Heart left ventricle (tissue), 16 donors: ENCODE measurements at regions not wholly inside any gene's neighbourhood (a gene's known extent, or its start where the extent isn't known, plus 50 kb on each side); places are given as distances from the start of the nearest gene placed in this dataset.

ENCODE experiments used
- ATAC-seq, 4 donors: fragments of 200-7000 bp; cut with Tn5 transposase; one replicate each; pipeline ENCODE4 v1.9.1; 2020 to 2022; ENCODE audit warnings: moderate library complexity in 4 of 4, mild to moderate bottlenecking in 3 of 4, moderate number of reproducible peaks in 1 of 4
- DNase-seq, 5 donors: peaks; one replicate each; pipeline ENCODE4 v3.0.0-alpha.2; 2020
- H3K27ac ChIP-seq, 12 donors: fragments of 200-600 bp; sonication (generic) in 4 of 12; one replicate each; pipeline versions ENCODE4 v1.5.0 to v1.8.0; 2016 to 2022; ENCODE audit warnings: mild to moderate bottlenecking in 2 of 12
- H3K27me3 ChIP-seq, 9 donors: fragments of 200-600 bp; sonication (generic) in 2 of 9; one replicate each; pipeline versions ENCODE4 v1.5.1 to v1.8.0; 2016 to 2022; ENCODE audit warnings: mild to moderate bottlenecking in 3 of 9
- H3K36me3 ChIP-seq, 9 donors: fragments of 200-600 bp; sonication (generic) in 2 of 9; one replicate each; pipeline versions ENCODE4 v1.5.0 to v1.8.0; 2018 to 2022; ENCODE audit warnings: mild to moderate bottlenecking in 2 of 9
- H3K4me1 ChIP-seq, 12 donors: fragments of 200-600 bp; sonication (generic) in 4 of 12; one replicate each; pipeline versions ENCODE4 v1.5.0 to v1.8.0; 2016 to 2022; ENCODE audit warnings: mild to moderate bottlenecking in 3 of 12
- H3K4me3 ChIP-seq, 12 donors: fragments of 200-600 bp; sonication (generic) in 4 of 12; one replicate each; pipeline versions ENCODE4 v1.5.0 to v1.8.0; 2017 to 2022; ENCODE audit warnings: mild to moderate bottlenecking in 9 of 12, moderate library complexity in 4 of 12
- H3K9me3 ChIP-seq, 12 donors: fragments of 200-600 bp; sonication (generic) in 4 of 12; one replicate each; pipeline versions ENCODE4 v1.5.0 to v1.8.0; 2016 to 2022; ENCODE audit warnings: mild to moderate bottlenecking in 1 of 12
- POLR2A ChIP-seq, 2 donors: fragments of 450-650 bp; IDR thresholded peaks; one replicate each; pipeline ENCODE4 v1.6.1; 2017; ENCODE audit warnings: antibody characterized with exemption in 2 of 2, mild to moderate bottlenecking in 2 of 2, moderate library complexity in 2 of 2
- WGBS, 4 donors: extraction: QIAGEN DNeasy Blood & Tissue Kit in 2 of 4; methylation state at CpG; one replicate each; pipeline versions ENCODE4 v1.1.5 to v1.1.7; 2013 to 2018; 5-methylcytosine and 5-hydroxymethylcytosine counted together
- intact Hi-C, 10 donors: fragments of 100-400 bp; cut with DNase I; formaldehyde crosslinking; loops; one replicate each; pipeline versions ENCODE4 v1.11.1 to v1.14.2; 2022
- TF ChIP-seq, protein P1 (sequence below), 12 donors: fragments of 200-600 bp; sonication (generic) in 4 of 12; IDR thresholded peaks; one replicate each; pipeline versions ENCODE4 v1.5.0 to v1.8.0; 2018 to 2022; ENCODE audit warnings: antibody characterized with exemption in 12 of 12, mild to moderate bottlenecking in 5 of 12
- donor health status: ischemic (EF 13 %, LVEDD 7.1; RV severe dilation, severe dysfunction).
- donor health status: healthy with polysubstance abuse.
- donor health status: DM: no; HTN: yes; CAD: no.
- donor health status: DM: no; HTN: no; CAD: no.
- donor health status: ischemic (EF 25% LVEDD 6.9; RV normal size, moderate dysfunction).
- donor health status: ischemic (EF 25% LVEDD 5.7; RV mildly dilated, moderate dysfunction).
- donor health status: healthy.
- donor health status: DM: yes; HTN: yes; CAD: no.
- donor health status: ischemic (EF 35%, LVEDD 5.7; RV mildly dilated, moderate dysfunction).
- donor health status: nonischemic (EF 11% LVEDD 7.7; RV severe dilation, severe dysfunction).
- donor health status: DM: yes; HTN: yes; CAD: no.
- donor health status: PGD.
- donor health status: ischemic (EF 29% LVEDD 5.4; RV normal size, mild dysfunction).
- donor health status: nonischemic (EF 23%, LVEDD 6.1; RV moderate dilation, normal function).

DNA sequence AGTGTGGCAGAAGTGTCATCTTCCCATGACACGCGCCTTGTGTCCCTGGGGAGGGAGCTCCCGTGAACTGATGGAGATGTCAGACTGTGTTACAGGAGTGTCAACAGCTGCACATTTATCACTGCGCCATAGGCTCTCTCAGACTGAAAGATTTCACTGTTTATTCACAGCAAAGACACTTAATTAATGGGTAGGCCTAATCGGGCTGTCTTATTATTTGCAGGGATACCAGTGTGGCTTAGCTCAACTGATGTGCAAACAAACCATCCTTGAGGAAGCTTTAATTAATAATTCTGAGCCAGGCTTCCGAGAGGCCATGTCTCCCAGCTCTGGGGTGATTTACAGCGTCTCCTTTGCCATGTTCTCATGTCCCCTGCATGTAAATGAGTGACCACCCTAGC is 771.0 kb downstream of the QKI start:
- Histone ChIP-seq H3K9me3 (no peaks in the 10 kb centered on the region), H3K4me1 (no peaks in the 10 kb centered on the region), H3K27ac (no peak overlapping the region), H3K27me3 (no peaks in the 10 kb centered on the region), H3K36me3 (no peaks in the 10 kb centered on the region), H3K4me3 (no peak overlapping the region)
- TF ChIP-seq, protein P1, sequence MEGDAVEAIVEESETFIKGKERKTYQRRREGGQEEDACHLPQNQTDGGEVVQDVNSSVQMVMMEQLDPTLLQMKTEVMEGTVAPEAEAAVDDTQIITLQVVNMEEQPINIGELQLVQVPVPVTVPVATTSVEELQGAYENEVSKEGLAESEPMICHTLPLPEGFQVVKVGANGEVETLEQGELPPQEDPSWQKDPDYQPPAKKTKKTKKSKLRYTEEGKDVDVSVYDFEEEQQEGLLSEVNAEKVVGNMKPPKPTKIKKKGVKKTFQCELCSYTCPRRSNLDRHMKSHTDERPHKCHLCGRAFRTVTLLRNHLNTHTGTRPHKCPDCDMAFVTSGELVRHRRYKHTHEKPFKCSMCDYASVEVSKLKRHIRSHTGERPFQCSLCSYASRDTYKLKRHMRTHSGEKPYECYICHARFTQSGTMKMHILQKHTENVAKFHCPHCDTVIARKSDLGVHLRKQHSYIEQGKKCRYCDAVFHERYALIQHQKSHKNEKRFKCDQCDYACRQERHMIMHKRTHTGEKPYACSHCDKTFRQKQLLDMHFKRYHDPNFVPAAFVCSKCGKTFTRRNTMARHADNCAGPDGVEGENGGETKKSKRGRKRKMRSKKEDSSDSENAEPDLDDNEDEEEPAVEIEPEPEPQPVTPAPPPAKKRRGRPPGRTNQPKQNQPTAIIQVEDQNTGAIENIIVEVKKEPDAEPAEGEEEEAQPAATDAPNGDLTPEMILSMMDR (IDR thresholded peaks at IDR 0.05) = no peak
- no peak for TF ChIP-seq POLR2A (IDR thresholded peaks at IDR 0.05)
- 71 to 79% (median 73%) methylated on average over 7 of the region's 7 CpGs for WGBS, 4 donors
- intact Hi-C loops = no loop called here
- DNase-seq (no peak), ATAC-seq (no peak)

DNA sequence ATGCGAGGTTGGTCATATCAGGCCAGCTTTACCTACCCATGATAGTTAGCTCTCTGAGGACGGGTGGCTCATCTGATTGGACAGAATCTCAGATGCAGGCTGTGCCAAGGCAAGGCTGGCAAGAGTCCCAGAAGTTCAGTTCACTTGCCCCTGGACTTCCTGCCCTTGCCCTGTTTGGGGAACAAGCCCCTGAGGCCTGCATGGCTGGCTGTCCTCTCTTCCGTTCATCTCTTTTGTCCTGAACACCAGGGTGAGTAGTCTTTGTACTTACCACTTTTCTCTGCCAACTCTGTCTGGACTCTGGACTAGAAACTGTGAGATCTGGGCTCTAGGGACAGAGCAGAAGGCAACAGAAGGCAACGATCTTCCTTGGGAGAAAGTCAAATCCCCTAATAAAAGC is 769.9 kb downstream of the QKI start:
- Histone ChIP-seq H3K9me3 (no peaks in the 10 kb centered on the region), H3K36me3 (no peaks in the 10 kb centered on the region), H3K4me3 (no peak overlapping the region), H3K4me1 (no peaks in the 10 kb centered on the region), H3K27ac (no peak overlapping the region), H3K27me3 (no peaks in the 10 kb centered on the region)
- TF ChIP-seq POLR2A (IDR thresholded peaks at IDR 0.05) = no peak
- TF ChIP-seq, protein P1 (IDR thresholded peaks at IDR 0.05) = no peak
- DNase-seq (no peak), ATAC-seq (peak in 1 of 4 donors; percentile 29)
- WGBS, 4 donors = 54 to 69% (median 63%) methylated on average over 4 of the region's 4 CpGs
- intact Hi-C loops = no loop called here

DNA sequence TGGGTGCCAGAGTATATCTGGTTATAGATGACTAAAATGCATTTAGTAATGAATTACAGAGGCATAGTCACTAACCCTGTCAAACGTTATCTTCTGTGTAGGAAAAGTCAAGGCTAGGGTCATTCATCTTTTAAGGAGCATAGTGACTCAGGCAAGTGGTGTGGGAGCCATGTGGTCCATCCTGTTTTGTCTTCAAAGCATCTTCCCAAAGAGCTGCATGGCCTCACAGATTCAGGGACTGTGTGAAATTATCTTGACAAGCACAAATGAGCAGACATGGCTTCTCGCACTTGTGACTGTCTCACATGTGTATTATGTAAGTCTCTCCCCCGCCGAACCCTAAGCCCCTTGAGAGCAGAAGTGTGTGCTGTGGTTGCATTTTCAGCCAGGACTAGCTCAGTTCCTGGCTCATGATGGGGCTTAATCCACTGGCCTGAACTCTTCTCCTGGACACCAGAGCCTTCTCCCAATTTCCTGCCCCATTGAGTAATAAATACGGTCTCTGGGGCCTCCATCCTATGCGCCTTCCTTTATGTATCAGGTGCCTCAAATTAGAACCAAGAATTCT is 769.1 kb downstream of the QKI start:
- Histone ChIP-seq H3K36me3 (no peaks in the 10 kb centered on the region), H3K27me3 (no peaks in the 10 kb centered on the region), H3K27ac (no peak overlapping the region), H3K4me1 (no peaks in the 10 kb centered on the region), H3K9me3 (no peaks in the 10 kb centered on the region), H3K4me3 (no peak overlapping the region)
- ATAC-seq (peak in 3 of 4 donors; percentile 27 to 72 (median 62)), DNase-seq (peak in 2 of 5 donors; percentile 22 to 32)
- TF ChIP-seq, protein P1 (IDR thresholded peaks at IDR 0.05) = no peak
- TF ChIP-seq POLR2A (IDR thresholded peaks at IDR 0.05) = no peak
- intact Hi-C loops = no loop called here
- WGBS, 4 donors = 81 to 91% (median 86%) methylated on average over 6 of the region's 6 CpGs

DNA sequence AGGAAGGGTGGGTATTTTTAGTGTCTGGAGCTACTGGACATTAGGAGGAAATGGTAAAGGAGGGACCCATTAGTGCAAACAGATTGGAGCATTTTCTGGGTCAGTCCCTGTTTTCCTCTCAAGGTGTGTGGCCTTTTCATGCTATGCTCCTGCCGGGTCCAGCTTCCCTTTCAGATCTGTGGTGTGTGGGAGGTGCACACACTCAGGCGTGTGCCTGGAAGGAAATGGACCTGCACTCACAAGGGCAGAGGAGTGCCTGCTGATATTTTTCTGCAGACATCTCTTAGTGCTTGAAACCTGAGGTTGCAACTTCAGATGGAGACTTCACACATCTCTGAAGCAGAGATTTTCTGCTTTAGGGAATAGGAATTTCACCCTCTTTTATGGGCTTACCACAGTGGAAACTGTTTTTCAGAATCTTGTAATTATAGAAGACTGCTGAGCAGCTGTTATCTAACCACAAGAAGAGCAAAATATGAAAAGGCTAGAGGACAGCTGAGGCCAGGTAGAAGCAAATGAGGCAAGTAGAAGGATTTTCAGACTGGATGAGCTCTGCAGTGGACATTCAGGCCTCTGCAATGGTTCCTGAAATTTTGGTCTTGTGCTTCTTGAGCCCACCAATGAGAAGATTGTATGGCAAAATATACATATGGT is 764.3 kb downstream of the QKI start:
- Histone ChIP-seq H3K27ac (no peak overlapping the region), H3K36me3 (no peaks in the 10 kb centered on the region), H3K4me1 (no peaks in the 10 kb centered on the region), H3K4me3 (no peak overlapping the region), H3K27me3 (no peaks in the 10 kb centered on the region), H3K9me3 (no peaks in the 10 kb centered on the region)
- intact Hi-C loops = no loop called here
- DNase-seq (no peak), ATAC-seq (no peak)
- WGBS, 4 donors = 39 to 65% (median 52%) methylated on average over 2 of the region's 2 CpGs
- TF ChIP-seq, protein P1 (IDR thresholded peaks at IDR 0.05) = no peak
- TF ChIP-seq POLR2A (IDR thresholded peaks at IDR 0.05) = no peak
